ENCODE measurements at regions not wholly inside any gene's neighbourhood (a gene's known extent, or its start where the extent isn't known, plus 50 kb on each side); places are given as distances from the start of the nearest gene placed in this dataset.

- TF ChIP-seq CTCF (conservative IDR thresholded peaks at IDR 0.05; ENCODE audit: low read depth, low read length) (no peak), POLR2A (IDR thresholded peaks at IDR 0.05; ENCODE audit: low read depth, low read length) (no peak), MAZ (IDR thresholded peaks at IDR 0.05; ENCODE audit: borderline replicate concordance, low read depth, low read length) (no peak), BHLHE40 (IDR thresholded peaks at IDR 0.05; ENCODE audit: low read depth, low read length) (no peak), MXI1 (IDR thresholded peaks at IDR 0.05; ENCODE audit: borderline replicate concordance, low read depth, low read length) (no peak), RCOR1 (IDR thresholded peaks at IDR 0.05; ENCODE audit: insufficient replicate concordance, low read length) (no peak), USF2 (IDR thresholded peaks at IDR 0.05; ENCODE audit: low read depth, low read length) (no peak), RFX5 (IDR thresholded peaks at IDR 0.05; ENCODE audit: low read depth, low read length) (no peak), CEBPB (IDR thresholded peaks at IDR 0.05; ENCODE audit: low read depth, low read length) (no peak)
These were observed 201.5 kb downstream of the MDFIC start for GRCh38 chr7:115123441-115123840.
